NCI-H1048 (cell line): ENCODE measurements at regions not wholly inside any gene's neighbourhood (a gene's known extent, or its start where the extent isn't known, plus 50 kb on each side); places are given as distances from the start of the nearest gene placed in this dataset.
"Not testable (repeated sequence)": the region's sequence is repeated elsewhere in the genome, so short reads cannot be mapped to it uniquely, and the experiment has no call there.

Experiments used
- DNase-seq: peaks from one replicate; lab custom pipeline; 2025; lab: John Stamatoyannopoulos, UW

DNA sequence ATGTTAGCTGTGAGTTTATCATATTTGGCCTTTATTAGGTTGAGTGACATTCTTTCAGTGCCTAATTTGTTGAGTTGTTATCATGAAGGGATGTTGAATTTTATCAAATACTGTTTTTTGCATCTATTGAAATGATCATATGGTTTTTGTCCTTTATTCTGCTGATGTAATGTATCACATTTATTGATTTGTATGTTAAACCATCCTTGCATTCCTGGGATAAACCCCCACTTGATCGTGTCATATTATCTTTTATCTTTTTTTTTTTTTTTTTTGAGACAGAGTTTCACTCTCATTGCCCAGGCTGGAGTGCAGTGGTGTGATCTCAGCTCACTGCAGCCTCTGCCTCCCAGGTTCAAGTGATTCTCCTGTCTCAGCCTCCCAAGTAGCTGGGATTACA lies 51.9 kb upstream of the MFGE8 start:
- DNase-seq, result not testable (repeated sequence)

DNA sequence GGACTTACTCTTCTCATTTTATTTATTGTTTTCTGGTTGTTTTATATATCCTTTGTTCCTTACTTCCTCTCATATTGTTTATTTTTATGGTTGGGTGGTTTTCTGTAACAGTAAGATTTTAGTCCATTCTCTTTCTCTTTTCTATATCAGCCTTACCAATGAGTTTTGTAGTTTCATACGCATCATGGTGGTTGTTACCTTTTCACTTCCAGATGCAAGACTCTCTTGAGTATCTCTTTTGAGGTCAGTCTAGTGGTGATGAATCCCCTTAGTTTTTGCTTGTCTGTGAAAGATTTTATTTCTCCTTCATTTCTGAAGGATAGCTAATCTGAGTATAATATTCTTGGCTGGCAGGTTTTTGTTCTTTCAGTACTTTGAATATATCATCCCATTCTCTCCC lies 57.1 kb upstream of the MFGE8 start:
- no peak for DNase-seq

DNA sequence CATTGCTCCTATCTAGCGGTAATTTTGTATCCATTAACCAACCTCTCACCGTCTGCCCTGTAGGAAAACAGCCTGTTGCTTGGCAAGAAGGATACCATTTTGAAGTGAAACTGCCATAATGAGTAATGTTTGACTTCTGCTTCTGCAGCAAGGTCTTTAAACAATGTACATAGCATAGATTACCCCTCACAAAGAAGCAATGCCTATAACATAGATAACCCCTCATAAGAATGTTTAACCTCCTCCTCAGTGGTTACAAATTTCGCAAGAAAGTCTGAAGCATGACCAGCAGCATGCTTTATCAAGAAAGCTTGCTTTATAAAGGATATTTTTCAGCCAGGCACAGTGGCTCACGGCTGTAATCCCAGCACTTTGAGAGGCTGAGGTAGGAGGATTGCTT lies 61.2 kb upstream of the MFGE8 start:
- DNase-seq, result no peak

DNA sequence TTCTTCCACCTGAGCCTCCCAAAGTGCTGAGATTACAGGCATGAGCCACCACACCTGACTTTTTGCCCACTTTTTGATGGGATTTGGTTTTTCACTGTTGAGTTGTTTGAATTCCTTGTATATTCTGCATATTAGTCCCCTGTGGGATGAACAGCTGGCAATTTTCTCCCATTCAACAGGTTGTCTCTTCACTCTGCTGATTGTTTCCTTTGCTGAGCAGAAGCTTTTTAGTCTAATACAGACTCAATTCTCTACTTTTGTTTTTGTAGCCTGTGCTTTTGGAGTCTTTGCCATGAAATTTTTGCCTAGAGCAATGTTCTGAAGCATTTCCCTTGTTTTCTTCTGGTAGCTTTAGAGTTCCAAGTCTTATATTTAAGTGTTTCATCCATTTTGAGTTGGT lies 62.7 kb upstream of the MFGE8 start:
- no peak for DNase-seq

DNA sequence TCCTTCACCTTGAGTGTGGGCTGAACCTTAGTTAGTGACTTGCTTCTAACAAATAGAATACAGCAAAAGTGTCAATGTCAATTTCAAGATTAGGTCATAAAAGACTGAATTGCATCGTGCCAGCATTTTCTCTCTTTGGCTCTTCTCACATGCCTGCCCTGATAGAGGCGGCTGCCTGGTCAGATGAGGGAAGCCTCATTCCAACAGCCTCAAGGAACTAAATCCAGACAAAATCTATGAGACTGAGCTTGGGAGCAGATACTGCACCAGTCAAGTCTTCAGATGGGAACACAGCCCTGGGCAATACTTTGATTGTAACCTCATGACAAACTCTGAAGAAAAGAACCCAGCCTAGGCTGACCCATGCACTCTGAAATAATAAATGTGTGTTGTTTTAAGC lies 63.5 kb upstream of the MFGE8 start:
- DNase-seq, result no peak

DNA sequence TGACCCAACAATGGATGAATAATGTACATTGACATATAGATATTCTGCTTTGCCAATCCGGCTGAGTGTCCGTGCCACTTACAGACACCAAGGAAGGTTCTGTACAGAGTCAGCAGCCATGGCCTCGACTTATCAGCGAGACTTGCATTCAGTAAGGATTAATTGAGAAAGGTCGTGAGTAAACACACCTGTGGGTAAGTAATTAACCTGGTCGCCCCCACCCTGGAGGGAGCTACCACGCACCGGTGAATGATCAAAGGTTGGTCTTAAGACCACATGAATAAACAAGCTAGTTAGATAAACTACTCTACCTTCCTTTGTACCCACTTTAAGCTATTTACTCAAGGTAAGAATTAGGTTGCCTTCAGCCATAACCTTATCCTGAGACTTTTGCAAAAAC lies 66.5 kb upstream of the MFGE8 start:
- DNase-seq, result no peak

DNA sequence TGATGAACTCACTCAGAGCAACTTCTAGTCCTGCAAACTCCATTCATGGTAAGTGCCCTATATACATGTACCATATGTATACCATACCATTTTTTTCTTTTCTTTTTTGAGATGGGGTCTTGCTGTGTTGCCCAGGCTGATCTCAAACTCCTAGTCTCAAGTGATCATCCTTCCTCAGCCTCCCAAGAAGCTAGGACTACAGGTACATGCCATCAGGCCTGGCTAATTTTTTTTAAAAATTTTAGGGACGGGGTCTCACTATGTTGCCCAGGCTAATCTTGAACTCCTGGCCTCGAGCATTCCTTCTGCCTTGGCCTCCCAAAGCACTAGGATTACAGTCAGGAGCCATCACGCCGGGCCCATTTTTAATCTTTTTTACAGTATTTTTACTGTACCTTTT lies 67.3 kb upstream of the MFGE8 start:
- no peak for DNase-seq

DNA sequence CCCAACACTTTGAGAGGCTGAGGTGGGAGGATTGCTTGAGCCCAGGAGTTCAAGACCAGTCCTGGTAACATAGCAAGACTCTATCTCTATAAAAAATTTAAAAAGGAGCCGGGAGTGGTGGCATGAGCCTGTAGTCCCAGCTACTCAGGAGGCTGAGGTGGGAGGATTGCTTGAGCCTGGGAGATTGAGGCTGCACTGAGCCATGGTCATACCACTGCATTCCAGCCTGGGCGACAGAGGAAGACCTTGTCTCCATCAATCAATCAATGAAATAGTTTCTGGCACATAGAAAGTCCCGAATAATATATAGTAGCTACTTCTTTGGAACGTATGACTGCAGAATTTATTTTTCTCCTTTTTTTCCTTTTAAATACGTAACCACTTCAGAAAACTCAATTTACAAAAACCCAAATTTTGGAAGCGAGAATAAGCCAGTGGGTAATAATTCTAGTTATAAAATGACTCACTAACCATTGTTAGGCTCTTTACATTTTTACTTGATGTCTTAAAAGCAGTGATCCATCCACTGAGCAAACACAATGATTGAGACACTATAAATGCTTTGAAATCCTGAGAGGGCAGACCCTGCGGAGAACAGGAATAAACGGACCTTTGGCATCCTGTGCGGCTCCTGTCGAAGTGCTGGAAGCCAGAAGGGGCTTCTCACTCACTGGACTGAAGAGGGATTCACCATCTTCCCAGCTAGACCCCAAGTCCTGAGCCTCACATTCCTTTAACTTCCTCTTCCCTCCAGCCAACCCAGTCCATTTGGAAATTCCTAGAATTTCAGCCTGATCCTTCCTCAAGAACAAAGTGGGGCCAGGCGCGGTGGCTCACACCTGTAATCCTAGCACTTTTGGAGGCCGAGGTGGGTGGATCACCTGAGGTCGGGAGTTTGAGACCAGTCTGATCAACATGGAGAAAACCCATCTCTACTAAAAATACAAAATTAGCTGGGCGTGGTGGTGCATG lies 68.4 kb upstream of the MFGE8 start:
- no peak for DNase-seq

DNA sequence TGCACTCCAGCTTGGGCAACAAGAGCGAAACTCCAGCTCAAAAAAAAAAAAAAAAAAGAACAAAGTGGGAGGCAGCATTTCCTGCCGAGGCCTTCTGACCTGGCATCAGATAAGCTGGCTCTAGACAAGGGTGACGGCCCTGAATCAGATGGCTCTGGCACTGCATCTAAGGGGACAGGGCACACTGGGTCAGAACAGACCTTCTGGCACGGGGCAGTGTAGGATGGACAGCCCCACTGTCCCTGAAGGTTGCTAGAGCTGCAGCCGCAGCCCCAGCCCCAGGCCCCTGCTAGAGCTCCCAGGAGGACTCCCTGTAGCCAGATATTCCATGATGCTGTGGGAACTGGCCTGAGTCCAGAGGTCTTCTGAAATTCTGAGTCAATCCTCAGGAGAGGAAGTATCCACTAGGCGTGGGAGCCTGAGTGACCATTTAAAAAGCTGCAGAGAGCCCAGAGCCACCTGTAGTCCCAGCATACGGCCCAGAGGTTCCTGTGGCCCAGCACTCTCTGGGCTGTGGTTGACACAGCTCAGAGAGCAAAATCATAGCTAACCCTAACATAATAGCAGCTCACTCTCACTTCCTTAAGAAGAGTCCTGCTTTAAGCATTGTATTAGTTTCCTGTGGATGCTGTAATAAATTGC lies 69.2 kb upstream of the MFGE8 start:
- DNase-seq, result no peak

DNA sequence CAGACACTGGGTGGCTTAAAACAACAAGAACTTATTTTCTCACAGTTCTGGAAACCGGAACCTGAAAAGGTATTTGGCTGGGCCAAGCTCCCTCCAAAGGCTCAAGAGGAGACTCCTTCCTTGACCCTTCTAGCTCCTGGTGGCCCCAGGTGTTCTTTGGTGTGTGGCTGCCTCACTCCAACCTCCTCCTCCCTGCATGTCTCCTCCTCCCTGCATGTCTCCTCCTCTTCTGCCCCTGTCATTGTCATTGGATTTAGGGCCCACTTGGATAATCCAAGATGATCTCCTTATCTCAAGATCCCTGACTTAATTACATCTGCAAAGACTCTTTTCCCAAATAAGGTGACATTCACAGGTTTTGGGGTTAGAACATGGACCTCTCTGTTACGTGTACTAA lies 69.8 kb upstream of the MFGE8 start:
- no peak for DNase-seq

DNA sequence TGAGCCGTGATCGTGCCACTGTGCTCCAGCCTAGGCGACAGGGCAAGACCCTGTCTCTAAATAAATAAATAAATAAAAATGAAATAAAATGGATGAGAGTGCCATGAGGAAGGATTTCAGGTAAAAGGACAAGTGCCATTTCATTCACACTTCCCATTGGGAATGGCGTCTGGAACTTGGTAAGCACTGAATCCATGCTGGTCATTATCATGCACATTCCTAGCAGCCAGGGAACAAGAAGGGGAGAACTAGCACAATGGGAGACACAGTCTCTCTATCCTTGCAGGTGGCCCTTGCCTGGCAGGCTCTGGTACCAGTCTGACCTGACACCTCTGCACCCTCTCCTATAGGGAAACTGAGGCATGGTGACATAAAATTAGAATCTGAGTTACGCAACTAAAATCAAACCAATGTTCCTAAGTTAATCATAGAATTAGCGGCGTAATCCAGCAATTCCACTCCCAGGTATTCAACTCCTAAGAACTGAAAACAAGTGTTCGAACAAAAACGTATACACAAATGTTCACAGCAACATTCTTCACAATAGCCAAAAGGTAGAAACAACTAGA lies 70.8 kb upstream of the MFGE8 start:
- no peak for DNase-seq

DNA sequence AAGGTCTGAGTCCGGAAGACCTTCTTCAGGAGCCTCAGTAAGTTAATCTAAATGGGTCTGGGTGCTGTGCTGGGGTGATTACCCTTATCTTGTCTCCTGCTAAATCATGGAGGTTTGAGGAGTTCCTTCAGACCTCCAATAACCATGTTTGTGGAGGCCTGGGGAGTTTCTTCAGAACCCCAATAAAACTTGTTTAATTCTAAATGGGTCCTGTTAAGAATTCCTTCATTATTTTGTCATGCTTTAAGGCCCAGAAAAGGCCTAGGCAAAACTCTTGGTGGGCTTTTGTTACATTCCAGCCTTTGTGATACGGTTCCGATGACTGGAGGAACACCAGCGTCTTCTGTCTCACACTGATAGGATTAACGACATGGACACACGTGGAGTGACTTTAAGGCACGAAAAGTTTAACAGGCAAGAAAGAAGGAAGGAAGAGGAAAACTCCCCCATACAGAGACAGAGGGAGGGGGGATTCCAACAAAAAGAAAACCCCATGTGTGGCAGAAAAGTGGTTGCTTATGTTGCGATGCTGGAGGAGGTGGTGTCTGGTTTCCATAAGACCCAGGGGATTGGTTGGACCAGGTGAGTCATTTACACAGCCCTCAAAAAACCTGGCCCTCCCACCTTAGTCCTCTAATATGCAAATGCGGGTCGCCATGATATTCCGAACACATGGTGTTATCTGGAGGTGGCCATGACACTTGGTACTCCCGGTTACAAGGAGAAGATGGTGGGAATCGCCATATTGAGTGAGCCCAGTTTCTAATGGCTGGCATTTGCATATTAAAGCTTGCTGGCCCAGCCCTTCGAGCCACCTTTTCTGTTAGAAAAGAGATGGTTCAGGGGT lies 72.6 kb upstream of the MFGE8 start:
- DNase-seq, result no peak

DNA sequence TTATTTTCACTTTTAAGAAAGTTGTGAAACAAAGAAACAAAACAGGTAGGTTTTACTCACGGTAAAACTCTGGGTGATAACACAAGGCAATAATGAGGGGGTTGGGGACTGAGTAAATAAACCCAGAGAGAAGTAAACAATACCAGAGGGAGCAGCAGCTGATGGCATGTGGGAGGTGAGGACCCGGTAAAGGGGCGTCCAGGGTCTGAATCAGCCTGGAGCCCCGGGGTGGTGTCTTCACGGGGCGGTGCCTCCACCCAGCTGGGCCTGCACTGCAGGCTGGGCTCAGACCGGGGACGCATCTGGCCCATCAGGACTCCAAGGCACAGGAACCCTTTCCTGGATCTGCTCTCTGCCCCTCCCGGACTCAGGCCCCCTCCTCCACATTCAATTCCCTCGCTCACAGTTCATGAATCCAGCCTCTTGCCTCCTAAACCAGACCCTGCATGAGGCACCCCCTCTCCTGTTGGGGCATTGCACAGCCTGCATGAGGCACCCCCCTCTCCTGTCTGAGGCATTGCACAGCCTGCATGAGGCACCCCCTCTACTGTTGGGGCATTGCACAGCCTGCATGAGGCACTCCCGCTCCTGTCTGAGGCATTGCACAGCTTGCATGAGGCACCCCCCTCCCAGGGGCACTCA lies 73.9 kb upstream of the MFGE8 start:
- no peak for DNase-seq

DNA sequence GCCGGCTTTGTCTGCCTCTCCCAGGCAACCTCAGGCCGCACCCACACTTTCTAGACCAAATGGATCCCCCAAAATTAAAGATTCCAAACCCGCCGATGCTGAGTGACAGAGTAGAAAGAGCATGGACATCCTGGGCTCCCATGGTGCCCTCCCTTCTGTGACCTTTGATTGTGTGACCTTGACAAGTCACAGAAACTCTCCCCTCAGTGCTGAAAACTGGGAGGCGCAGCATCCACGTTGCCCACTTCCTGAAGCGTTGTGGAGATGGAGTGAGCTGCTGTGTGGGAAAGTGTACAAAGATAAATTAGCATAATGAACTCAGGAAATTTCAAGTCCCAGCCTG lies 74.4 kb upstream of the MFGE8 start:
- DNase-seq, result no peak

DNA sequence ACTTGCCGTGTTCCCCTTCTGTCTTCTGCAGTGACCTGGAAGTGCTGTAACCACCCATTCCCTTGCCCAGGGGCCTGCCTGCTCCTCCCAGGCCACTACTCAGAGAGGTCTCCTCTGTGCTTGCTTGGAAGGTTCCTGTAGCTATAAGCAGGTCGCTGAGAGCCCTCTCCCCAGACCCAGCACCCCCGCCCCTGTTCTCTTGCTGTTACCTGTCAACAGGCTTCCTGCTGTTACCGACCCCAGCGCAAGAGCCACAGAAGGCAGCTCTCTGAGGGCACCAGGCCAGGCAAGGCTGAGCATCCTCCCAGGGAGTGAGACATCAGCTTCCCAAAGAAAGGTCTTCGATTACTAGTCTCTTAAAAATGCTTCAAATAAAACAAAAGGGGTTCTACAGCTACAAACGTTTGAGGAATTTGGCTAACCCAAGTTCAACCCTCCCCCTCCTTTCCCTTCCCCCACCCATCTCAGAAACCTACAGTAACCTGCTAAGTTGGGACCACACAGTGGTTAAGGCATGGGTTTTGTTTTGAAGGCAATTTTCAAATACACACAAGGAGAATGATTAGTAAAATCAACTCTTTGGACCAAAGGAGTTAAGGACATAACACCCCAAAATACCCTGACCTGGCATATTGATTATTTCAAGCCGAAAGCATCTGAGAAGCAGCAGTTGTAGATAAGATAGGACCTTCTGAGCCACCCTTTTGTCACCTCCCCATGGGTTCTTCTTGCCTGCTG lies 74.9 kb upstream of the MFGE8 start:
- DNase-seq, result no peak

DNA sequence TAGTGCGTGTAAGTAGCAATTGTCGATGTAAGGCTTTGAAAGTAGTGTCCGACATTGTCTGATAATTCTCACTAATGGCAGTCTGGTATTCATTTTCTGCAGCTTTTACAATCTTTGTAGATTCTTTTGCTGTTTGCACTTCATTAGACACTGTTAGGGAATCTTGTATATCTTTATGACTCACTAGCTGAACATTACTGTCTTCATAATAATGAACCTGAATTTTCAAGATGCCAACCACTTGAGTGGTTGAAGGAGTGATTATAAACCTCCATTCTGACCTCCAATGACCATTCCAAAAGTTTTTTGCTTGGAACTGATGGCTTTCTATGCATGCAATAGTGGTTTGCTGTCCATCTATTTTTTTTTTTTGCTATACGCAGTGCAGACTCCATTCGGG lies 76.4 kb upstream of the MFGE8 start:
- DNase-seq, result no peak

DNA sequence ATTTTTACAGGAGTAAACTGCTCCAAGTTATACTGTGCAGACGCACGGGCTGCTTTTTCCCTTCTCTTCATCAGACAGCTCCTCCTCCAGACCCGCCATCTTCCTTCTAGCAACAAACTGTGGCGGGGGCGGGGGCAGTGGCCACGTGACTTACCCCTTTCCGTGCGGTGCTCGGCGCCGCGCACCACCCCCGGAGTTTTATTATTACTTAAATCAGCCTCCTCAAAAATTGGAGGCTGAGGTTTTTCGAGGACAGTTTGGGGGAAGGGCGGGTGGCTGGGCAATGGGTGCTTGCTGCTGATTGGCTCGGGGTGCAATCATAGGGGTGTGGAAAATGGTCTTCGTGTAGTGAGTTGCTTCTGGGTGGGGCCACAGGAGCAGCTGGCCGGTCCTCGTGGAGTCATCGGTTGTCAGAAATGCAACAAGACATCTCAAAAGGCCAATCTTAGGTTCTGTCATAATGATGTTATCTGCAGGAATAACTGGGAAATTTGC lies 77.1 kb upstream of the MFGE8 start:
- no peak for DNase-seq

DNA sequence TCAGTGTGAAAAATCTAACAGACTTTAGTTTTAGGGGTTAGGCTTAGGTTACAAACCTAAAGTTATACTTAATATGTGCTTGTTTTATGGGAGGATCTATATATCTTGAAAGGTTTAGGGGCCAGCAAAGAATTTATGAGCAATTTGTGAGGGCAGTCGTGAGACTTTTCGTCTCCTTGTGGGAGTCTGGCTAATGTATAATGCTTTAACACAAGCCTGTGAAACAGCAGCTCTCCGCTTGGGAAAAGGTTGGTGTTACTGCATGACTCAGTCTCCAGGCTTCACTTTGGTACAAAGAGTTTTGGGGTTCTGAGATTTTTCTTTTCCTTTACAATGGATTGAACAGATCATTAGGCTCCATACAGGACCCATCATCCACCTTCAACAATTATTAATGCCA lies 79.0 kb upstream of the MFGE8 start:
- no peak for DNase-seq

DNA sequence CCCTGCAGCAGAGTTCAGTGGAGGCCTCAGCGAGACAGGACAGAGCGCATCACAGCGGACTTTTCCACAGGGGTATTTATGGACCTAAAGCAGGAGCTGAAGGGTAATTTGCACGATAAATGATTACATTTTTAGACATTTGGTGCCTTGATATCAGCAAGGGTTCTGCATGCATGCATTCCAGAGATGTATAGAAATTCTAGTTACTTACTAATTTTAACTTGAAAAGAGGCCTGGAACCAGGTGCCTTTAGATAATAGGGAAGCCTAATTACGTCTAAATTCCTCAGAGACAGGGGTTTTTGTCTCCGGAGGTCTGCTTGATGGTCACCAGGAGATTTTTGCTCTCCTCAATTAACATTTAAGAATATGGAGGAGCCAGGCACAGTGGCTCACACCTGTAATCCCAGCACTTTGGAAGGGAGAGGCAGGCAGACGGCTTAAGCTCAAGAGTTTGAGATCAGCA lies 79.8 kb upstream of the MFGE8 start:
- no peak for DNase-seq

DNA sequence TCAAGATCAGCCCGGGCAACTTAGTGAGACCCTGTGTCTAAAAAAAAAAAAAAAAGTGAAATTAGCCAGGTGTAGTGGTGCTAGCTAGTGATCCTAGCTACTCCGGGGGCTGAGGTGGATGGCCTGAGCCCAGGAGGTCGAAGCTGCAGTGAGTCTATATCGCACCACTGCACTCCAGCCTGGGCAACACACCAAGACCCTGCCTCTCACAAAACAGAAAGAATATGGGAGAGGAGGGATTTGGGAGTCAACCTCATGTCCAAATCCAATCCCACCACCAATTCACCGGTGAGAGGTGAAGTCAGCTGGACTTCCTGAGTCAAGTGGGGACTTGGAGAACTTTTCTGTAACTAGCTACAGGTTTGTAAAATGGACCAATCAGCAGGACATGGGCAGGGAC lies 80.5 kb upstream of the MFGE8 start:
- no peak for DNase-seq

DNA sequence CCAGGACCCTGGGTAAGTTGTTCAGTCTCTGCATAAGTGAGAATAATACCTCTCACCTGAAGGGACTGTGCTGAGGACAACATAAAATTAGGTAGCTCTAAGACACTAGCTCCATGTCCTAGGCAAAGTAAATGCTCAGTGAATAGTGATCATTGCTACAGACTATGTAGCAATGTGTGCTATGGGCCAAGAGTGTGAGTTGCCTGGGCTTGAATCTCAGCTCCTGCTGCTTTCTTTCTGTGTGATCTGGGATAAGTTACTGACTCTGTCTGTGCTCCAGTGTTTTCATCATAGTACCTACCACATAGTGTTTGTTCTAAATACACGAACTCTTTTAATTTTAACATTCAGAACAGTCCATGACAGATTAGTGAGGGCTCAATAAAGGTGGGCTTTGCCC lies 81.1 kb upstream of the MFGE8 start:
- DNase-seq, result no peak
